Stimulated activated CD8-positive, alpha-beta memory T cell treated with anti-CD3 and anti-CD28 coated beads, Interleukin-4, amount 100 ng/mL, for 24 hours (primary cell): ENCODE measurements at regions not wholly inside any gene's neighbourhood (a gene's known extent, or its start where the extent isn't known, plus 50 kb on each side); places are given as distances from the start of the nearest gene placed in this dataset.

Experiments
- DNase-seq: peaks from one replicate; pipeline ENCODE4 v3.0.0-alpha.2; 2020; ENCODE audit warnings: low read depth

GRCh38 chr17:77432034-77432661, 291.4 kb downstream of the SEC14L1 start:
- DNase-seq: no peak

- no peak for DNase-seq
These were observed 292.0 kb downstream of the SEC14L1 start for GRCh38 chr17:77432742-77433141.

DNA sequence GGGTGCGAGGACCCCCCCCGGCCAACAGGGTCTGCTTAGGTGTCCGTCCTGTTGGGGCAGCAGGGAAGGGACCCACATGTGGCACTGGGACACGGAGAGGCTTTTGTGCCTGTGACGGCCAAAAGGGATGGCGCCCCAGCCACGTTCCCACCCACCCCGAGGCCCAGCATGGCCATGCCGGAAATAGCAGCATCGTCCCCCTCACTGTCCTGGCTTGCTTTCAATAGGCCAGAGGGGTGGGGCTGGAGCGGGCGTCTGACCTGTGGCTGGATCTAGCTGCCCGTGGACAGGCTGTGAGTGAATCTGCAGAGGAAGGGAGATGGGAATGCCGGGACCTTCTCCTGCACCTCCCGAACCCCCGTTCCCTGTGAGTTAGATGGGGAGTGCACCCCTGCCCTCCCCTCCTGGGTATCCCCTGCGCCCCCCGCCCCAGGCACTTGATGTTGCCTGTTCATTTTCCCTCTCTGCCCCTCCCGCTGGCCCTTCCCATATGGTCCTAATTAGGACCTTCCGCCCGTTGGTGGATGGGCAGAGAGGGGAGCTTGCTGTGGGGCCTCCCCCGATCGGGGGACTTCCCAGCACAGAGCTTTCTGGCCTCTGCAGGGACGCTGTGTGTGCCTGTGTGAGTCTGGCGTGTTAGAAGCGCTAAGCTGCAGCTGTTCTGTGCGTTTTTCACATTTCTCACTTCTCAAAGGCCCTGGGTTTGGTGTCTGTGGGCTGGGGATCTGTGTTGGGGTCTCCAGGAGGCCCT, 292.8 kb downstream of the SEC14L1 start:
- DNase-seq: peak; percentile 39

DNA sequence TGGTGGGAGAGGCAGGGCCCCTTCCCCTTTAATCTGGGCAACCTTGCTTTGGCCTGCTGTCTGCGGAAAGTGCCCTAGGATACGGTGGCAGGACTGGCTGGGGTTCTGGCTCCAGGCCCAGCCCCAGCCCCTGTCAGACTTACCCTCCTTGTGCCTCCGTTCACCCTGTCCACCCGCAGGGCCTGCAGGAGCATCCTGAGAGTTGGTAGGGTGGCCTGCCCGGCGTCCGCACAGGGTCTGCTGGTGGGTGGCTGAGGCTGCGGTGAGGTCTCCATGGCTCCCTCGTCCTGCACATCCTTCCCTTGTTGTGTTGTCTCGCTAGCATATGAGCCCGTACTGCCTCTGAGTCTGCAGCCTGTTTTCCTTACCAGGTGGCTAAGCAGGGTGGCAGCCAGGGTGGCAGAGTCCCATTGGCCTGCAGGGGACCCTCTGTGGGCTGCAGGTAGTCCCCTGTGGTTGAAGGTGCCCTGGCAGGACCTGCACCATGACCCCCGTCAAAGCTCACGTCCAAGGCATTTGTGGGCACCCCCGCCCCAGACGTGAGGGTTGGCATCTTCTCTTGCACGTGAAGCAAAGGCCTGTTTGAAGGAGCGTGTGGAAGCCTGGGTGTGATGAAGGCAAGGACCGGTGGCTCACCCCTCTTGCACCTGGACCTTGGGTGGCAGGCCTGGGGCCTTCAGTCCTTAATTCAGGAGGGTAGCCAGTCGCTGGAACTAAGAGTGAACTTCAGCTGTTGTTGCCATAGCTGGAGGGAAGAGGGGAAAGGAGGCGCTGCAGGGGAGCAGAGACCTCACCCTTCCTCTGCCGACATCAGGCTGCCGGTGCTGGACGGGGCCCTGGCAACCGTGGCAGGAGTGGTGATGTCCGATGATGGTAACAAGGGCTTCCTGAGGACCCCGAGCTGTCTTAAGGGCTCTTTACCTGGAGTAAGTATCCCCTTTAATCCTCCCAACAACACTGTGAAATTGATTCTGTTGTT, 293.7 kb downstream of the SEC14L1 start:
- DNase-seq: no peak

DNA sequence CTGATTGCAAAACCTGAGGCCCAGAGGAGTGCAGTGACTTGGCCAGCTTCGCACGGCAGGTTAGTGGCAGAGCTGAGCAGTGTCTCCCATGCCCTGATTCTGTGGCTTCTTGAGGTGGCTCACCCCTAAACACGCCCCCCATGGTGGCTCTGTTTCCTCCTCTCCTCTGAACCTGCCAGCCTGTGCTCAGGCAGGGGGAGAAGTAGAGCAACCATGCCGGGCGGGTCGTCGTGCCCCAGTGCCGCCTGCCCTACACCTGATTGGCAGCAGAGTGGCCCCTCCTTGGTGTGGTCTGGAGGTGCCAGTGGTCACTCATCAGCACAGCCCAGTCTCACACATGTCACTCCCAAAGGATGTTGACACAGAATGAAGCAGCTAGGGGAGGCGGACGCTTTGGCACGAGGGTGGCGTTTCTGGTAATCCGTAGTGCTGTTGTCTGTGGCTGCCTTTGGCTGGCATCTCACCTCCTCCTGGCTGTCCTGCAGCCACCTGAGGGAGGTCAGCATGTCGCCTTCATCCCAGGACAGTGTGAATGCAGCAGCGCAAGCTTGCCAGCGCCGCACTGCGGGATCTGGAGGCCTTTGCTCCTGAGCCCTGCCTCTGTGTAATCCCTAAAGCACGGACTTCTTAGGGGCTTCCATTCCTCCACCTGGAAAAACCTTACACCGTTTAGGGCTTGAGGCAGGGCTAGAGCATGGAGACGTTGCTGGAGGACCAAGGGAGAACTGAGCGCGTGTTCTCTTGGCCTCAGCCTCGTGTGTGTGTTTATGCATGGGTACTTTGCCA, 294.7 kb downstream of the SEC14L1 start:
- no peak for DNase-seq

DNA sequence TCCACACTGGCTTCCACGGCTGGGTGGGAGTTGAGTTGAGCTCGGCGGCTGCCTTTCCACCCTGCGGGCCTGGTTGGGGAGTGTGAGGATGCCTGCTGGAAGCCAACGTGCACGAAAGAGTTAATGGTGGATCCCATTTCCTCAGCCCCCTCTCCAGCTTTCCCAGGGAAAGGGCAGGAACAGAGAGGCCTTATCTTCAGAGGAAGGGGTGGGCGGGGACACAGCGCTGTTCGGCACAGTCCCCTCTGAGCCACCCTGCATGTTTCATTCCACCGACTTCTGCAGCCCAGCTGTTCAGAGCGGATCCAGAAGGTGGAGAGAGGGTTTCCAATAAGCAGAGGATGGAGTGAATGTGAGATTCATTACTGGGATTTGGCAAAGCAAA, 295.3 kb downstream of the SEC14L1 start:
- no peak for DNase-seq

DNA sequence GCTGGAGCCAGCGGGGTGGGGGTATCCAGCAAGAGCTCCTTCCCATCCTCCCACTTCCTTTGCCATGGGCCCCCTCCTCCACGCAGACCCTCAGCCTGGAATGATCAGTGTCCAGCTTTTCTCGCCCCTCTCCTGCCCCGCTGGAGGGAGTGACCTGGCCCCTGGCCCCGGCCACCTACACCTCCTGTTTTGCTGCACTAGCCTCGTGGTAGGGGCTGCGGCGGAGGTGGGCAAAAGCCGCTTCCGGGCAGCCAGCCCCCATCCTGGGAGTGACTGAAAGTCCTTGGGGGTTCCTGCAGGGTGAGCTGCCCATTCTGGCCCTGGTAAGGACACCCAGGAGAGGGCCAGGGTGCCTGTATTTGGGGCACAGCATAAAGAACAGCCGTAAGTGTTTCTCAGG, 295.7 kb downstream of the SEC14L1 start:
- DNase-seq: no peak

GRCh38 chr17:77437017-77437416, 296.2 kb downstream of the SEC14L1 start:
- no peak for DNase-seq

DNA sequence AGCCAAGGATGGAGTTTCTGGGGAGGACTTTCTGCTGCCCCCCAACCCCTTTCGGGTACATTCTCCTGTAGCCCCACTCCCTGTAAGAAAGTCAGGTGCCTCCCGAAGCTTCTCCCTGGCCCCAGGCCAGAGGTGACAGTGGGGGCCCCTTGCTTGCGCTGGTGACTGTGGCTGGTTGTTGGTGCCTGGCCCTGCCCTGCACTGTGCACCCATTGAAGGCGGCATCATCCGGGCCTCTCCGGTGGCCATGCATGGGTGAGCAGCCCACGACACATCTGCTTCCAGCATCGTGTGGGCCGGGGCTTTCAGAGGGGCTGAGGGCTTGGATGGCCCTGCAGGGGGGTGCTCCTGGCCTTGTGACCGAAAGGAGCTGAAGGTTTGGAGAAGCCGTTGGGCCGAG, 297.0 kb downstream of the SEC14L1 start:
- DNase-seq: no peak

DNA sequence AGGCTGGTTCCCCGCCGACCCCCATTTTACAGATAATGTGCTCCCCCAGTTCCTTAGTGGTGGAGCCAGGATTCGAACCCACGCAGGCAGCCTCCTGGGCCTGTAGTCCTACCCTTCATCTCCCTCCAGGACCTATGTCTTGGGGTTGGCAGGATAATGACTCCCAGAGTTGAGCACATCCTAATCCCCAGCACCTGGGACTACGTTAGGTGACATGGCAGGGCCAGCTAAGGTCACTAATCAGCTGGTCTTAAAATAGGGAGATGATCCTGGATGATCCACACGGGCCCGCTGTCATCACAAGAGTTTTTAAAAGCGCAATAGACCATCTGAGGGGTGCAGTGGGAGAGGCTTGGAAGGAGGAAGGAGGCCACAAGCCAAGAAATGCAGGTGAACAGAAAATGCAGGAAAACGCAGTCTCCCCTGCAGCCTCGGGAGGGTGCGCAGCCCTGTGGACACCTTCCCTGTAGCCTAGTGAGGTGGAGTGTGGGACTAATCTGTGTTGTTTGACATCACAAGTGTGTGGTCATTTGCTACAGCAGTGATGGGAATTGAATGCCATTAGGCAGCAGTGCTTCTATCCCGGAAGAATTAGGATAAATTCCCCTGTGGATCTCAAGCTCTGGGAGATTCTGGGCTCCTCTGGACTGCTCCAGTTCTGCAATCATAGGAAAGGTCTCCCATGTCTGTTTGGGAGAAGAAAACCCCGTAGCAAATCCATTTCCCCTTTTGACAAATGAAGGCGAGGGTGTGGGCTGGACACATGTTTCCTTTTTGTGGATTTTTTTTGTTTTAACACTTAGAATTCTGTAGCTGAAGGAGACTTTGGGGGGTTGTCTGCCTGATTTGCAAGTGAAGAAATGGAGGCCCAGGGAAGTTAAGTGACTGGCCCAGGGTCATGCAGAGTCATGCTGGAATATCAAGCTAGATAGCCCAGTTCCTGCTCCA, 297.7 kb downstream of the SEC14L1 start:
- DNase-seq: no peak

DNA sequence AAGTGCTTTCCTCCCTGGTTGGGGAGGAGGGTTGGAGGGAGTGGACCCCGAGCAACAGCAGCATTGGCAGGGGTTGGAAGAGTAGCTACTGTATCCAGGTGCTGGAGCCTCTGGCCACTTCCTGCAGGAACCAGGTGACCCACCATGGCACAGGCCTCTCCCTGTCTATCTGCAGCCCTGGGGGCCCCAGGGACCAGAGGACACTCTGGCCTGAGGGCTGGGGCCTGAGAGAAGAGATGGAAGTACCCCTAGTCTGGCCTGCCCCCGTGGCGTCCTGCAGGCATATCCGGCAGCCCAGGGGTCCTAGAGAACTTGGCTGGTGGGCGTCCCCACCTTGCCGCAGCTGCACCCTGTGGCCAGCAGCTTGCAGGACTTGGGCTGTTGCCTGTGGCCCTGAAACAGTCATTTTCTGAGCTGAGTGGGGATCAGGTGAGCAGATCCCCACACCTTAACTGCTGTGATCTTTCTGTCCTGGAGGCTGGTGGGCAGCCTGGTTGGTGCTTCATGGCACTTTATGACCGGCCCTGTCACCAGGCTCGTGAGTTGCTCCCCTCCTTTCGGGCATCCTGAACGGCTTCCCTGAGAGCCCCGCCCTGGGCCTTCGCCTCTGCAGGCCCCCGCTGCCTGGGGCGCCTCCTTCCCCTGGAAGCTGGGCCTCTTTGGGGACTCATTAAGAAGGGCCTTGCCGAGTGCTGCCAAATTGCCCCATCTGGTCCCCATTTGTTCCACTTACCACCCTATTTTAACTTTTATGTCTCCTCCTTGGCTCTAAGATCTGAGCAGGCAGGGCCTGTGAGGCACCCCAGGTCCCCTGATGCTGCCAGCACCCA, 298.6 kb downstream of the SEC14L1 start:
- DNase-seq: no peak

DNA sequence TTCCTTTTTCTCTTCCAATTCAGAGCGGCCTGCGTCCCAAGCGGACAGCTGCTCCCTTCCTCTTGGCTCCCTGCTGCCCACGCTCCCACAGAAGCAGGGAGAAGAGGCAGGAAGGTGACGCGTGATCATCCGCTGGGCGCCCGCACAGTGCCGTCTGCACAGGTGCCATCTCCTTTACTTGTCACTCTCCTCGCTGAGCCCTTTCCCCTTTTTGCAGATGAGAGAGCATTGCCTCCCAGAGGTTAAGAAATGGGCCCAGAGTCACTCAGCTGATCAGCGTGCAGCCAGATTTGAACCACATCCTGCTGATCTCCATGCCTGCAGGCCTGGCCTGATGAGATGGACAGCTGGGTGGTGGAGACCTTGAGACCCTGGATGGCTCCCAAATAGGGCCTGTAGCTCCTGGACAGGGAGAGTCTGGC, 299.8 kb downstream of the SEC14L1 start:
- no peak for DNase-seq

DNA sequence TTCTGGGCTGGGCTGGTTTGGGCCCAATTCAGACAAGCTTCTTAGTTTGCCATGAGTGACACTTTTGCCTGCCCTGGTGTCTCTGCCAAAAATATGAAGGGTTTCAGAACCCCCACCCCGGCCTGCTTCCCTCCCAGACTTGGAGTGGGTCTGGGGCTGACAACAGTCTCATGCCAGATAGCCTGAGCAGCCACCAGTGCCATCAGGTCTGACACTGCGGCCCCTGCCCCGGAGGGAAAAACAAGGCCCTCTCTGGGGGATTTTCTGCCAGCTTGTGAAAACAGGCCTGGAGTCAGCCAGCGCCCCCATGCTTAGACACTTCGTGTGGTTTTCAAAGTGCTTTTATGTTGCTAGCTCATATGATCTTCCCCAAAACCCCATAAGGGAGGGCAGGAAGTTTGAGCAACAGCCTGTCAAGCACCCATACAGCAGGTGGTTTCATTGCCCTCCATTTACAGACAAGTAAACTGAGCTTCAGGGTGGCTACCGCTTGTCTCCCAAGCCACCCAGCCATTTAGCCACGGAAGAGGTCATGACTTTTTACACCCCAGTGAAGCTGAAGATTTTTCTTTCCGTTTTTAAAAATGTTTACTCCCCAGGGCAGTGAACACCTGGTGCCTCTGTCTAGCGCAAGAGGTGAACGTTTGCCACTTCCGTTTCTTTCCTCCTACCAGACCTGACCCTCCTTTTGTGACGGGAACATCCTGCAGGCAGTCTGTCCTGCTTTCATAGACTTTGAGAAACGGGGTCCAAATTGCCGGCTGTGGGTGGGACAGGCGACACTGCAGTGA, 300.6 kb downstream of the SEC14L1 start:
- DNase-seq: peak; percentile 47

DNA sequence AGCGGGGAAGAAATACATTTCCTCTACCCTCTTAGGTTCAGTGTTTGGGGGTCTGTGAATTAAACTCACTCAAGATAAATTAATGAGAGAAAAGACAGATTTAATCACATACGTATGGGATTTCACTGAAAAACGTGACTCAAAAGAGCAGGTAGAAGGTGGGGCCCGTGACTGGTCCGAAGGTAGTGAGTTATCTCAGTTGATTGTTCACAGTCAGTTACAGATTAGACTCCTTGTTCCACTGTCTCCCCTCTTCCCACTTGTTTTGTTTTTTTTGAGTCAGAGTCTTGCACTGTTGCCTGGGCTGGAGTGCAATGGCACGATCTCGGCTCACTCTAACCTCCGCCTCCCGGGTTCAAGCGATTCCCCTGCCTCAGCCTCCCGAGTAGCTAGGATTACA, 301.2 kb downstream of the SEC14L1 start:
- no peak for DNase-seq

GRCh38 chr17:77442976-77443747, 302.4 kb downstream of the SEC14L1 start:
- no peak for DNase-seq

DNA sequence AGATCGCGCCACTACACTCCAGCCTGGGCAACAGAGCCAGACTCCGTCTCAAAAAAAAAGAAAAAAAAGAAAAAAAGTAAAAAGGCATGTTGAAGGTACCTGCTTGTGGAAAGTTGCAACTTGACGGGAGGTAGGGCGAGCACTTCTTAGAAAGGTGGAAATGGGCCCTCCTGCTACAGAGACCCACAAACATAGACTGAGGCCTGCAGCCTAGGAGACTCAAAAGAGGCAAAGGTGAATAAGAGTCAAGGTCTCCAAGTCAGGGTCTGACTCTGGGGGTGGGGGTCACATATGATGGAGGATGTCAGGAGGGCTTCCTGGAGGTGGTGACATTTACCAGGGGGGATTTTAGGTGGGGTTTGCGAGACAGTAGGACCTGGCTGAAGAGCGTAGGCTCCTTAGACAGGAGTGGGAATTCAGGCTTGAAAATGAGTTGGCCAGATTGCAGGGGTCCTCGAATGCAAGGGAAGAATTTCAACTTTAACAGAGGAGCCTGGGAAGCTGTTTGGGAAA, 303.0 kb downstream of the SEC14L1 start:
- DNase-seq: no peak

- no peak for DNase-seq
These were observed 303.8 kb downstream of the SEC14L1 start for GRCh38 chr17:77444628-77444983.
